ENCODE measurements at regions not wholly inside any gene's neighbourhood (a gene's known extent, or its start where the extent isn't known, plus 50 kb on each side); places are given as distances from the start of the nearest gene placed in this dataset.

DNA sequence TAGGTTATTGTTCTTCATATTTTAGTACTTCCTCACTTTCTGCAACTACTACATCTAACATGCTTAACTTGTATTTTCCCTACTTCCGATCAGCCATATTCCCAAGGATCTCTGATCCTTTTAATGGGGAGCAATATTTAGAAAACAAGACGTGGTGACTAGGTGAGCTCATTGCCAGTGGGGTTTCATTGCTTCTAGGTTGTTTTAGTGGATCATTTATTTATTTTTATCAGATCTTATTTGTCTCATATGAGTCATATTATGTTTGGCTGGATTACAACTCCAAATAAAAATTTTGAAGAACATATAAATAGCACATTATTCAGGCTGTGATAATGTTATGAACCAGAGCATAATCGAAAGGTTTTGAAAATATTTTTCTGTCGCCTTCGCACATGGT is 480.9 kb upstream of the TMEFF2 start (continued):
- TF ChIP-seq, protein P1, sequence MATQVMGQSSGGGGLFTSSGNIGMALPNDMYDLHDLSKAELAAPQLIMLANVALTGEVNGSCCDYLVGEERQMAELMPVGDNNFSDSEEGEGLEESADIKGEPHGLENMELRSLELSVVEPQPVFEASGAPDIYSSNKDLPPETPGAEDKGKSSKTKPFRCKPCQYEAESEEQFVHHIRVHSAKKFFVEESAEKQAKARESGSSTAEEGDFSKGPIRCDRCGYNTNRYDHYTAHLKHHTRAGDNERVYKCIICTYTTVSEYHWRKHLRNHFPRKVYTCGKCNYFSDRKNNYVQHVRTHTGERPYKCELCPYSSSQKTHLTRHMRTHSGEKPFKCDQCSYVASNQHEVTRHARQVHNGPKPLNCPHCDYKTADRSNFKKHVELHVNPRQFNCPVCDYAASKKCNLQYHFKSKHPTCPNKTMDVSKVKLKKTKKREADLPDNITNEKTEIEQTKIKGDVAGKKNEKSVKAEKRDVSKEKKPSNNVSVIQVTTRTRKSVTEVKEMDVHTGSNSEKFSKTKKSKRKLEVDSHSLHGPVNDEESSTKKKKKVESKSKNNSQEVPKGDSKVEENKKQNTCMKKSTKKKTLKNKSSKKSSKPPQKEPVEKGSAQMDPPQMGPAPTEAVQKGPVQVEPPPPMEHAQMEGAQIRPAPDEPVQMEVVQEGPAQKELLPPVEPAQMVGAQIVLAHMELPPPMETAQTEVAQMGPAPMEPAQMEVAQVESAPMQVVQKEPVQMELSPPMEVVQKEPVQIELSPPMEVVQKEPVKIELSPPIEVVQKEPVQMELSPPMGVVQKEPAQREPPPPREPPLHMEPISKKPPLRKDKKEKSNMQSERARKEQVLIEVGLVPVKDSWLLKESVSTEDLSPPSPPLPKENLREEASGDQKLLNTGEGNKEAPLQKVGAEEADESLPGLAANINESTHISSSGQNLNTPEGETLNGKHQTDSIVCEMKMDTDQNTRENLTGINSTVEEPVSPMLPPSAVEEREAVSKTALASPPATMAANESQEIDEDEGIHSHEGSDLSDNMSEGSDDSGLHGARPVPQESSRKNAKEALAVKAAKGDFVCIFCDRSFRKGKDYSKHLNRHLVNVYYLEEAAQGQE (IDR thresholded peaks at IDR 0.05; ENCODE audit: low read depth), result no peak
- no peak for TF ChIP-seq YY1 (IDR thresholded peaks at IDR 0.05; ENCODE audit: extremely low read depth, insufficient replicate concordance, low read depth, low read length)

DNA sequence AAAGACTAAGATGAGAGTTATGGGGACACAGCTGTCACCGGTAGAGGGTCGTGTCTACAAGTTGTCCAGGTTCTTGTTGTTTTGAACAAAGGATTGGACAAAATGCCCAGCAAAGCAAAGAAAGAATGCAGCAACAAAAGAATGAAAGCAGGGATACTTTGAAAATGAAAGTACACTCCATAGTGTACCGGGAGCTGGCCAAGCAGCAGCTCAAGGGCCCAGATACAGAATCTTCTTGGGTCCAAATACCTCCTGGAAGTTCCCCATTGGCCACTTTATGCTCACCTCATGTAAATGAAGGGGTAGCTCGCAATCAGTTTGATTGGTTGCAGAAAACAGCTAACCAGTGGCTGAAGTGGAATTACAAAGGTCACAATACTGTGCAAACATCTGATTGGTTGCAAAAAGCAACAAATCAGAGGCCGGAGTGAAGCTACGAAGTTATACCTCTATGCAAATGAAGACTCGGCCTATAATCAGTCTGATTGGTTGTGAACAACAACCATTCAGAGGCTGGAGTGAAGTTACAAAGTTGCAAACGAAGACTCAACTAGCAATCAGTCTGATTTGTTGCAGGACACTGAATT is 474.9 kb upstream of the TMEFF2 start:
- no peak overlapping the region for H3K27ac ChIP-seq (ENCODE audit: low read depth, low read length)
- H3K36me3 ChIP-seq (ENCODE audit: control insufficient read depth in 1 of 2, insufficient read depth in 2 of 2, low read length in 2 of 2), result no peaks in the 10 kb centered on the region
- no peaks in the 10 kb centered on the region for H4K20me1 ChIP-seq (ENCODE audit: insufficient read depth)
- no peaks in the 10 kb centered on the region for H3K9me3 ChIP-seq (ENCODE audit: control insufficient read depth in 1 of 2, insufficient read depth in 1 of 2, low read depth in 1 of 2, low read length in 2 of 2)
- TF ChIP-seq EZH2 (IDR thresholded peaks at IDR 0.05) (no peak), EZH2phosphoT487 (IDR thresholded peaks at IDR 0.05; ENCODE audit: borderline replicate concordance) (no peak), POLR2A (IDR thresholded peaks at IDR 0.05; ENCODE audit: borderline replicate concordance, extremely low read depth, insufficient read depth, insufficient read length) (no peak), CEBPB (IDR thresholded peaks at IDR 0.05; ENCODE audit: low read depth) (no peak), JUND (IDR thresholded peaks at IDR 0.05) (no peak), ZFX (IDR thresholded peaks at IDR 0.05) (no peak), YY1 (IDR thresholded peaks at IDR 0.05; ENCODE audit: extremely low read depth, insufficient replicate concordance, low read depth, low read length) (no peak), ELF1 (IDR thresholded peaks at IDR 0.05; ENCODE audit: borderline replicate concordance, low read depth) (no peak), FOSL1 (IDR thresholded peaks at IDR 0.05; ENCODE audit: low read depth) (no peak), TCF7L2 (IDR thresholded peaks at IDR 0.05; ENCODE audit: borderline replicate concordance, extremely low read depth, insufficient read depth, insufficient read length) (no peak)
- TF ChIP-seq, protein P2, sequence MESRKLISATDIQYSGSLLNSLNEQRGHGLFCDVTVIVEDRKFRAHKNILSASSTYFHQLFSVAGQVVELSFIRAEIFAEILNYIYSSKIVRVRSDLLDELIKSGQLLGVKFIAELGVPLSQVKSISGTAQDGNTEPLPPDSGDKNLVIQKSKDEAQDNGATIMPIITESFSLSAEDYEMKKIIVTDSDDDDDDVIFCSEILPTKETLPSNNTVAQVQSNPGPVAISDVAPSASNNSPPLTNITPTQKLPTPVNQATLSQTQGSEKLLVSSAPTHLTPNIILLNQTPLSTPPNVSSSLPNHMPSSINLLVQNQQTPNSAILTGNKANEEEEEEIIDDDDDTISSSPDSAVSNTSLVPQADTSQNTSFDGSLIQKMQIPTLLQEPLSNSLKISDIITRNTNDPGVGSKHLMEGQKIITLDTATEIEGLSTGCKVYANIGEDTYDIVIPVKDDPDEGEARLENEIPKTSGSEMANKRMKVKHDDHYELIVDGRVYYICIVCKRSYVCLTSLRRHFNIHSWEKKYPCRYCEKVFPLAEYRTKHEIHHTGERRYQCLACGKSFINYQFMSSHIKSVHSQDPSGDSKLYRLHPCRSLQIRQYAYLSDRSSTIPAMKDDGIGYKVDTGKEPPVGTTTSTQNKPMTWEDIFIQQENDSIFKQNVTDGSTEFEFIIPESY (IDR thresholded peaks at IDR 0.05; ENCODE audit: extremely low read depth, insufficient replicate concordance, low read length), result no peak
- TF ChIP-seq, protein P3, sequence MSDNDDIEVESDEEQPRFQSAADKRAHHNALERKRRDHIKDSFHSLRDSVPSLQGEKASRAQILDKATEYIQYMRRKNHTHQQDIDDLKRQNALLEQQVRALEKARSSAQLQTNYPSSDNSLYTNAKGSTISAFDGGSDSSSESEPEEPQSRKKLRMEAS (IDR thresholded peaks at IDR 0.05), result no peak
- TF ChIP-seq, protein P4, sequence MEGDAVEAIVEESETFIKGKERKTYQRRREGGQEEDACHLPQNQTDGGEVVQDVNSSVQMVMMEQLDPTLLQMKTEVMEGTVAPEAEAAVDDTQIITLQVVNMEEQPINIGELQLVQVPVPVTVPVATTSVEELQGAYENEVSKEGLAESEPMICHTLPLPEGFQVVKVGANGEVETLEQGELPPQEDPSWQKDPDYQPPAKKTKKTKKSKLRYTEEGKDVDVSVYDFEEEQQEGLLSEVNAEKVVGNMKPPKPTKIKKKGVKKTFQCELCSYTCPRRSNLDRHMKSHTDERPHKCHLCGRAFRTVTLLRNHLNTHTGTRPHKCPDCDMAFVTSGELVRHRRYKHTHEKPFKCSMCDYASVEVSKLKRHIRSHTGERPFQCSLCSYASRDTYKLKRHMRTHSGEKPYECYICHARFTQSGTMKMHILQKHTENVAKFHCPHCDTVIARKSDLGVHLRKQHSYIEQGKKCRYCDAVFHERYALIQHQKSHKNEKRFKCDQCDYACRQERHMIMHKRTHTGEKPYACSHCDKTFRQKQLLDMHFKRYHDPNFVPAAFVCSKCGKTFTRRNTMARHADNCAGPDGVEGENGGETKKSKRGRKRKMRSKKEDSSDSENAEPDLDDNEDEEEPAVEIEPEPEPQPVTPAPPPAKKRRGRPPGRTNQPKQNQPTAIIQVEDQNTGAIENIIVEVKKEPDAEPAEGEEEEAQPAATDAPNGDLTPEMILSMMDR (IDR thresholded peaks at IDR 0.05 in 2 of 3, conservative IDR thresholded peaks at IDR 0.05 in 1 of 3; ENCODE audit: borderline replicate concordance in 1 of 3, insufficient read depth in 1 of 3, low read depth in 2 of 3, low read length in 2 of 3), result no peak
- ChIA-PET CTCF (no interaction called here), RAD21 (ENCODE audit: low non-redundant PET in 1 of 2, low total read pairs in 2 of 2, uncharacterized antibody in 2 of 2, unreplicated experiment in 2 of 2) (no interaction called here), POLR2A (no interaction called here)
- H3K79me2 ChIP-seq (ENCODE audit: insufficient read depth, low read length), result no peaks in the 10 kb centered on the region
- no peaks in the 10 kb centered on the region for H3K4me1 ChIP-seq (ENCODE audit: control insufficient read depth in 1 of 2, insufficient read depth in 2 of 2, low read length in 2 of 2)
- no TSS peak for BruUV-seq (replicated peaks)
- intact Hi-C loops (cut with micrococcal nuclease), result no loop called here
- H2AFZ ChIP-seq (ENCODE audit: low read depth, low read length, poor library complexity, severe bottlenecking), result no peak overlapping the region
- H3K9ac ChIP-seq (ENCODE audit: low read length), result no peak overlapping the region
- no peak overlapping the region for H3K4me2 ChIP-seq (ENCODE audit: low read length)
- ATAC-seq (no peak), DNase-seq (ENCODE audit: low read depth, low spot score) (no peak)
- H3K4me3 ChIP-seq (replicated peaks in 1 of 2; ENCODE audit: low read depth in 1 of 2, low read length in 2 of 2), result no peak overlapping the region
- no peaks in the 10 kb centered on the region for H3K27me3 ChIP-seq (ENCODE audit: insufficient read depth, low read length)
- no peaks in the 10 kb centered on the region for H3K9me2 ChIP-seq (ENCODE audit: insufficient read depth)

Measured in HCT116 (cell line).